Erythroblast (primary cell): ENCODE measurements at regions not wholly inside any gene's neighbourhood (a gene's known extent, or its start where the extent isn't known, plus 50 kb on each side); places are given as distances from the start of the nearest gene placed in this dataset.

ENCODE experiments used
- DNase-seq, 2 experiments: peaks; one replicate each; lab custom pipeline; 2025; lab: John Stamatoyannopoulos, UW
- GATA1 ChIP-seq: IDR thresholded peaks from 2 replicates; pipeline ENCODE4 v1.6.1; 2011; ENCODE audit warnings: low read depth, mild to moderate bottlenecking, control low read depth, low read length, moderate library complexity
- POLR2A ChIP-seq: IDR thresholded peaks from 2 replicates; pipeline ENCODE4 v1.6.1; 2011; ENCODE audit warnings: mild to moderate bottlenecking, low read length

GRCh38 chr10:4692206-4692605 lies 133.8 kb upstream of the AKR1E2 start:
- DNase-seq = no peak
- TF ChIP-seq POLR2A (no peak), GATA1 (no peak)

DNA sequence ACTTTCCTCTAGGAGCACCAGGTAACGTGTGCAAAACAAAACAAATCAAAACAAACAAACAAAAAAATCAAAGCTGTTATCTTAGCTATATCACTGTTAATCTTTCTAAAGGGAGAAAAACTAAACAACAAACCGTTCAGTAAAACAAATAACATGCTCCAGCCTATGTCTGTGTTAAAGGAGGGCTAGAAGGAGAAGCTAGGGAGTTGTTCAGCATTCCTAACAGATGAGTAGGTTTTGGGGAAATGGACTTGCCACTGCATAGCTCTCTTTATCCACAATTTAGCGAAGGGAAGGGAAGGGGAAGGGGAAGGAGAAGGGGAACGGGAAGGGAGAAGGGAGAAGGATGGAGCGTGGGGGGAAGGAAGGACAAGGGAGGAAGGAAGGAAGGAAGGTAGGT lies 134.2 kb upstream of the AKR1E2 start:
- TF ChIP-seq POLR2A (no peak), GATA1 (no peak)
- no peak for DNase-seq

DNA sequence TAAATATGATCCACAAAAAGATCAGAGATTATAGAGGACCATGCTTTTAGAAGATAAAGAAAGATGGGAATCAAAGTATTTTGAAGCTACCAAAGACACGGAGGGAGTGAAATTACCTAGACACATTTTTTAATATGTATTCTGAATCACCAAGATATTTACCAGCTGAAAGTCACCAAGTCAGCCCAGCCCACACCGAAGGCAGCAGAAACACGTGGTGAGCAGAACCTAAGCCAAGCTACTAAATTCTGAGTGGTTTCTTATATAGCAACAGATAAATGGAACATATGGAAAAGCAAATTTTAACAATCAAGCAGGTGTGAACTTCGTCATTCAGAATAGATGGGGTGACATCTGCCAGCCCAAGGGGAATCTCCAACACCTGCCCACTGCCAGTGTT lies 134.7 kb upstream of the AKR1E2 start:
- TF ChIP-seq GATA1 (no peak), POLR2A (no peak)
- DNase-seq = no peak

GRCh38 chr10:4688601-4689000 lies 137.4 kb upstream of the AKR1E2 start:
- no peak for TF ChIP-seq POLR2A
- peak; percentile 22 to 65 for DNase-seq

DNA sequence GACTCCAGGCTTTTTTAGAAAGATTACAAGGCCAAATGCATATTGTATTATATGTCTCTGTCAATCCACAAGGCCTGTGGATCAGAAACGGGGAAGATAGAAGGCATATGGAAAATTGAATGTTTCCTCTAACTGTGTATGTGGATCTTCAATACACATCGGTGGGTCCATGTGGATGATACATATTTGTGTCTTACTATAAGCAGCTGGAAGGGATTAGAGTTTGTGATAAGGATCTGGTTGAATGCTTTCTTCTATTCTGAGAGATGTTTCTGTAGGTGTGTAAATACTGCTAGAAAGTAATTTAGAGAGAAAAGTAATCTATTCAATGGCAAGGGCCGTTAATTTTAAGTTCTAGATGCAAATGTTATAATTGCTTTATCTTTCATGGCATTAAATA lies 137.8 kb upstream of the AKR1E2 start:
- DNase-seq = no peak
- no peak for TF ChIP-seq GATA1
- no peak for TF ChIP-seq POLR2A

GRCh38 chr10:4687397-4687796 lies 138.6 kb upstream of the AKR1E2 start:
- TF ChIP-seq POLR2A (no peak), GATA1 (no peak)
- no peak for DNase-seq

- TF ChIP-seq POLR2A = no peak
- TF ChIP-seq GATA1 = no peak
- no peak for DNase-seq
These were observed 139.4 kb upstream of the AKR1E2 start for GRCh38 chr10:4686644-4686996.

- TF ChIP-seq GATA1 (no peak), POLR2A (no peak)
- DNase-seq = no peak
These were observed 139.9 kb upstream of the AKR1E2 start for GRCh38 chr10:4685904-4686643.

DNA sequence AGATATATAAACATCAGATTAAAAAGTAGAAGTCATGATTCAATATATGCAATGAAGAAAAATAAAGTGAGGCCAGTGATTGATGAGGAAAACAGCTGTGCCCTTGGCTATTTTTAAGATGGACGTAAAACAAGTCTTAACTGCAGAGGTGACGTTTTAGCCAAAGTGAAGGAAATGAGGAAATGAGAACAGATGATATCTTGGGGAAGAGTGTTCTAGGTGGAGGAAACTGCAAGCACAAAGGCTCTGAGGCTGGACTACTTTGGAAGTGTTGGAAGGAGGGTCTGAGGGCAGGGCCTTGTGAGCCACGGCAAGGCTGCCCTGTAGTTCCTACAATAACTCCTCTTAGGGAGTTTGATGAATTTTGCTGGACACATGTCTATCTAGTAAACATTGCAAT lies 140.5 kb upstream of the AKR1E2 start:
- no peak for DNase-seq
- TF ChIP-seq POLR2A (no peak), GATA1 (no peak)

DNA sequence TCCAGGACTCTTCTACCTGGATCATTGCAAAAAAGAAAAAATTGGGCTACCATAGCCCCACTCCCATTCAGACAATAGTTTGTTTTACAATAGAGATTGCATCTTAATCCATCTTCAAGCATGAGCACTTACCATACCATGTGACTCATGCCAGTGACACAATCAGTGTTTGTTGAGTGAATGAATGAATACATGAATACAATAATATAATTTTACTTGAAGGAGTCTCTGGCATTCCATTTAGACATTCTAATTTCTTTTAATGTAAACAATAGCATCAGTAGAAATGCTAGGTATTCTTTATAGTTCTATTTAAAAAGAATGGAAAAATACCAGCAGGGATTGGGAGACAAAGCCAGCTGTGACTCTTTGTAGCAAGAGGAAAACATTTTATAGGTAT lies 141.6 kb upstream of the AKR1E2 start:
- no peak for DNase-seq

DNA sequence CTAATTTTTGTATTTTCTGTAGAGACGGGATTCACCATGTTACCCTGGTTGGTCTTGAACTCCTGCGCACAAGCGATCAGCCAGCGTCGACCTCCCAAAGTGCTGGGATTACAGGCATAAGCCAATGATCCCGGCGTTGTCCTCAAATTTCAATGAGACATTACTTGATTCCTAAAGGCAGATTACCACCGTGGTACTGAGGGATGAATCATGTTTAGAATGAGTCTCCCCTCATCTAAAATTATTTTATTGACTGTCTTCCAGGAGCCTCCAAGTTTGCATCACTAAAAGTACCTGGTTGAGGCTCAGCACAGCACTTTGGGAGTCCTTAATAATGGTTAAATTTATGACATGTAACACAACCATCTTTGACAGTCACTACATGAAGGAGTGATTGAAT lies 142.2 kb upstream of the AKR1E2 start:
- DNase-seq = no peak
- TF ChIP-seq GATA1 (no peak), POLR2A (no peak)

More for the DNA sequence above, 141.6 kb upstream of the AKR1E2 start:
- TF ChIP-seq POLR2A = no peak
- no peak for TF ChIP-seq GATA1

- no peak for TF ChIP-seq GATA1
- no peak for DNase-seq
These were observed 142.9 kb upstream of the AKR1E2 start for GRCh38 chr10:4683137-4683536.

GRCh38 chr10:4678951-4679671 lies 146.9 kb upstream of the AKR1E2 start:
- DNase-seq = peak in 1 of 2 experiments; percentile 6
- TF ChIP-seq POLR2A (no peak), GATA1 (no peak)

DNA sequence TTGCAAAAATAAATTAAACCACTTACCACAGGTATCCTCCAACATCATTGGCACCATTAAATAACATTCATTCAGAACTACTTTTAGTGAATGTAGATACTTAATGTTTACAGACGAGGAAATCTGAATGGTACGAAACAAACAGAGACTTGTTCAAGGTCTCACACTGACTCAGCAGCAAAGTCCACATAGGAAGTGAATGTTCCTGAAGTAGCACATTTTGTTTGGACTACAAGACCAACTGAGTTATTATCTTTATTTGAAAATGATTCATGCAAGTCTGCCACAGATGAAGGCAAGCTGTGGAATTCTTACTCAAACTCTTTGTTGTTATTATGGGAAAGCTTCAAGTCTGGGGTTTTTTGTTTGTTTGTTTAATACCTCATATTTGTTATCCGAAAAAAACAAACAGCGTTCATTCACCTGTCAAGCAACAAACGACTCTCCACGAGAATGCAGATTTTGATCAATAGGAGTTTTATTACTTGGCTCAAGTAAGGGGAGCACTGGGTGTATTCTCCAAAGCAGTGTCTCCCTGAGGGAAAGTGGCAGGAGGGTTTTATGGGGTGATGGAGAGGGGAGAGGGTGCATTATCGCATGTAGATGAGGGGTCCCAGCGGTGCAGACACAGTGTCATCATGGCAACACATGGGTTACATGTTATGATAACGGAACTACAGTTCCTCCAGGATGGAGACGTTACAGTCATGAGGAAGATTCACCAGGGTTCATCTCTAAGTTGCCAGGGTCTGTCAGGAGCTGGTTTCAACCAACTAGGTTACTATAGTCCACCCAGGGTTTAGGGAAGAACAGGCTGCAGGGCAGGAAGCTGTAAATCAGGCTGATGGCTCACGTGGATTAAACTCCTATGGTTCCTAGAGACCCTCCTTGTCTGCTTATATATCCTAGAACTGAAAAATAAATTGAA lies 147.7 kb upstream of the AKR1E2 start:
- TF ChIP-seq GATA1 = no peak
- no peak for TF ChIP-seq POLR2A
- peak in 1 of 2 experiments; percentile 32 for DNase-seq
